Naive thymus-derived CD4-positive, alpha-beta T cell (primary cell): ENCODE measurements at regions not wholly inside any gene's neighbourhood (a gene's known extent, or its start where the extent isn't known, plus 50 kb on each side); places are given as distances from the start of the nearest gene placed in this dataset.

Experiments used
- ATAC-seq: fragments of 150-1000 bp; cut with Tn5 transposase; 2 replicates; pipeline ENCODE4 v1.10.0; 2021; ENCODE audit warnings: mild to moderate bottlenecking, moderate library complexity
- CTCF ChIA-PET: fragments of 350-600 bp; sonication (Branson Sonifier 250); formaldehyde crosslinking; loops from one replicate; lab custom pipeline; 2021; ENCODE audit warnings: antibody characterized with exemption; lab: Charles Lee
- POLR2A ChIA-PET: fragments of 350-600 bp; sonication (Branson Sonifier 250); formaldehyde crosslinking; loops from one replicate; lab custom pipeline; 2021; ENCODE audit warnings: antibody characterized with exemption, inconsistent platforms; lab: Charles Lee
- DNase-seq, 9 donors: peaks; one replicate each; pipeline versions ENCODE4 v3.0.0 to v3.0.0-alpha.2; 2020 to 2022; ENCODE audit warnings: mixed read lengths in 1 of 9
- H3K27ac ChIP-seq: one replicate; pipeline ENCODE4 v1.7.0; 2013; ENCODE audit warnings: mild to moderate bottlenecking, low read depth, low read length, moderate library complexity
- H3K27me3 ChIP-seq, 2 donors: one replicate each; pipeline ENCODE4 v1.7.0; 2013; ENCODE audit warnings: low read length in 2 of 2, mild to moderate bottlenecking in 2 of 2, moderate library complexity in 2 of 2; ENCODE audit not compliant: control insufficient read depth in 2 of 2, insufficient read depth in 2 of 2
- H3K36me3 ChIP-seq, 3 experiments: 1 replicate in 2 of 3; 2 replicates in 1 of 3; pipeline ENCODE4 v1.7.0; 2013; ENCODE audit warnings: low read length in 3 of 3, mild to moderate bottlenecking in 3 of 3, moderate library complexity in 1 of 3; ENCODE audit not compliant: insufficient read depth in 3 of 3, control insufficient read depth in 2 of 3
- H3K4me1 ChIP-seq, 2 donors: one replicate each; pipeline ENCODE4 v1.7.0; 2013; ENCODE audit warnings: low read length in 2 of 2, mild to moderate bottlenecking in 2 of 2, moderate library complexity in 1 of 2; ENCODE audit not compliant: control insufficient read depth in 2 of 2, insufficient read depth in 2 of 2
- H3K4me3 ChIP-seq: 2 replicates; pipeline ENCODE4 v1.7.0; 2013; ENCODE audit warnings: mild to moderate bottlenecking, low read length
- H3K9me3 ChIP-seq, 3 experiments: 1 replicate in 2 of 3; 2 replicates in 1 of 3; pipeline ENCODE4 v1.7.0; 2013; ENCODE audit warnings: low read length in 3 of 3; ENCODE audit not compliant: control insufficient read depth in 2 of 3
- H3K27ac Mint-ChIP-seq, 9 donors: one replicate each; pipeline ENCODE4 v1.8.0; 2020 to 2022; ENCODE audit warnings: mixed read lengths in 9 of 9, mild to moderate bottlenecking in 8 of 9, moderate library complexity in 5 of 9, inconsistent platforms in 2 of 9
- H3K27me3 Mint-ChIP-seq, 5 donors: one replicate each; pipeline ENCODE4 v1.8.0; 2021 to 2022; ENCODE audit warnings: mixed read lengths in 5 of 5, mild to moderate bottlenecking in 1 of 5
- H3K36me3 Mint-ChIP-seq, 5 donors: one replicate each; pipeline ENCODE4 v1.8.0; 2020 to 2022; ENCODE audit warnings: mixed read lengths in 5 of 5, mild to moderate bottlenecking in 3 of 5, inconsistent platforms in 1 of 5
- H3K4me1 Mint-ChIP-seq, 7 donors: one replicate each; pipeline ENCODE4 v1.8.0; 2020 to 2022; ENCODE audit warnings: mixed read lengths in 7 of 7, mild to moderate bottlenecking in 3 of 7, inconsistent platforms in 1 of 7
- H3K4me3 Mint-ChIP-seq, 10 donors: one replicate each; pipeline ENCODE4 v1.8.0; 2020 to 2022; ENCODE audit warnings: mild to moderate bottlenecking in 10 of 10, mixed read lengths in 10 of 10, moderate library complexity in 6 of 10, inconsistent platforms in 2 of 10
- H3K9me3 Mint-ChIP-seq, 11 donors: one replicate each; pipeline ENCODE4 v1.8.0; 2020 to 2022; ENCODE audit warnings: mixed read lengths in 11 of 11, mild to moderate bottlenecking in 4 of 11, inconsistent platforms in 1 of 11, moderate library complexity in 1 of 11
- intact Hi-C, 2 donors: fragments of 100-400 bp; cut with micrococcal nuclease; formaldehyde crosslinking; loops; one replicate each; pipeline ENCODE4 v1.15.1; 2023

DNA sequence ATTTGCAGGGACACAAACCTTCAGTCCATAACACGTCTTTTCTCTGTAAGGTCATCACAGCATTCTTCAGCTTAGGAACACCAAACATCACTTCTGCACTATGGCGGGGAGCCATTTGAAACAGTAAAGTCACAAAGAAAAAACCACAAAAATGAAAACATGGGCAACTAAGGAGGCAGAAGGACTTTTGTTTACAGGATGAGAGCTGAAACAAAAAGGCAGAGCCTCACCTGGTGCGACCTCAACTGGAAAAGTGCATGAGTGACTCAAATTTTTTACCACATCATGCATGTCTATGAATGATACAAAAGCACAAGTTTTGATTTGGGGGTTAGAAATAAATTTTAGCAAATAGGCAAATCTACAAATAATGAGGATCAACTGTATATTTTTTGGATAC is 68.2 kb upstream of the TNFAIP3 start:
- Mint-ChIP-seq H3K27ac (peak overlapping the region; percentile 72 to 97 (median 89)), H3K27me3 (no peaks in the 10 kb centered on the region), H3K4me1 (peaks cover 37 to 75% (median 64%) of the 10 kb centered on the region in 7 donors), H3K4me3 (peak overlapping the region in 8 of 10 donors; percentile 3 to 71 (median 43)), H3K9me3 (peaks cover 0 to 5% (median 0%) of the 10 kb centered on the region in 11 donors), H3K36me3 (peaks cover 0 to 6% (median 0%) of the 10 kb centered on the region in 5 donors)
- Histone ChIP-seq H3K36me3 (no peaks in the 10 kb centered on the region), H3K27ac (peak overlapping the region; percentile 50), H3K27me3 (no peaks in the 10 kb centered on the region), H3K4me3 (no peak overlapping the region), H3K4me1 (peaks cover 21 to 44% of the 10 kb centered on the region in 2 donors), H3K9me3 (no peaks in the 10 kb centered on the region)
- DNase-seq, result peak in 7 of 9 donors; percentile 33 to 60 (median 44)
- intact Hi-C loops, result loop anchor here (1.0 to 10.0 kb wide), 5 partner anchors 82 to 308 kb away; partner anchors contain the start of gene PERP (in 1 of the 2)
- ChIA-PET CTCF (interaction anchor here (0.9 to 6.3 kb wide), 22 partner anchors 9 to 208 kb away, joined by 3 to 74 read pairs (median 10); partner anchors contain the start of gene TNFAIP3), POLR2A (interaction anchor here (1.0 to 6.3 kb wide), 13 partner anchors 12 to 176 kb away, joined by 3 to 89 read pairs (median 5); partner anchors contain the start of gene TNFAIP3)
- peak; percentile 38 for ATAC-seq

GRCh38 chr6:137799950-137800568 is 67.0 kb upstream of the TNFAIP3 start:
- no peaks in the 10 kb centered on the region for H3K36me3 ChIP-seq
- H3K4me3 ChIP-seq, result no peak overlapping the region
- no peaks in the 10 kb centered on the region for H3K9me3 ChIP-seq
- H3K36me3 Mint-ChIP-seq, result peaks cover 0 to 8% (median 0%) of the 10 kb centered on the region in 5 donors
- peaks cover 0 to 5% (median 0%) of the 10 kb centered on the region in 11 donors for H3K9me3 Mint-ChIP-seq
- peak in 7 of 9 donors; percentile 75 to 87 (median 81) for DNase-seq
- H3K27me3 Mint-ChIP-seq, result no peaks in the 10 kb centered on the region
- peak overlapping the region in 9 of 10 donors; percentile 0 to 71 (median 49) for H3K4me3 Mint-ChIP-seq
- peak; percentile 91 for ATAC-seq
- POLR2A ChIA-PET, result interaction anchor here (0.5 to 6.3 kb wide), 18 partner anchors 9 to 175 kb away, joined by 3 to 89 read pairs (median 5); partner anchors contain the start of gene TNFAIP3
- H3K4me1 ChIP-seq, result peaks cover 15 to 47% of the 10 kb centered on the region in 2 donors
- peaks cover 27 to 72% (median 64%) of the 10 kb centered on the region in 7 donors for H3K4me1 Mint-ChIP-seq
- H3K27ac Mint-ChIP-seq, result peak overlapping the region; percentile 70 to 97 (median 89)
- peak overlapping the region; percentile 50 for H3K27ac ChIP-seq
- CTCF ChIA-PET, result interaction anchor here (0.6 to 6.3 kb wide), 32 partner anchors 8 to 204 kb away, joined by 3 to 74 read pairs (median 5); partner anchors contain the start of gene TNFAIP3
- no peaks in the 10 kb centered on the region for H3K27me3 ChIP-seq
- intact Hi-C loops, result loop anchor here (1.0 to 10.0 kb wide), 11 partner anchors 11 to 307 kb away; partner anchors contain the start of genes PERP (in 2 of the 2) and TNFAIP3 (in 2 of the 2)

GRCh38 chr6:137800762-137801161 is 66.3 kb upstream of the TNFAIP3 start:
- Histone ChIP-seq H3K27me3 (no peaks in the 10 kb centered on the region), H3K4me3 (no peak overlapping the region), H3K9me3 (no peaks in the 10 kb centered on the region), H3K4me1 (peaks cover 15 to 49% of the 10 kb centered on the region in 2 donors), H3K36me3 (no peaks in the 10 kb centered on the region), H3K27ac (peak overlapping the region; percentile 50)
- Mint-ChIP-seq H3K27me3 (no peaks in the 10 kb centered on the region), H3K27ac (peak overlapping the region; percentile 70 to 97 (median 89)), H3K4me3 (peak overlapping the region in 6 of 10 donors; percentile 11 to 59 (median 34)), H3K9me3 (peaks cover 0 to 5% (median 0%) of the 10 kb centered on the region in 11 donors), H3K4me1 (peaks cover 25 to 72% (median 64%) of the 10 kb centered on the region in 7 donors), H3K36me3 (peaks cover 0 to 8% (median 0%) of the 10 kb centered on the region in 5 donors)
- DNase-seq (no peak), ATAC-seq (no peak)
- ChIA-PET POLR2A (interaction anchor here (0.9 to 6.3 kb wide), 2 partner anchors 25 to 66 kb away, joined by 3 to 89 read pairs; partner anchors contain the start of gene TNFAIP3), CTCF (interaction anchor here (0.5 to 6.3 kb wide), 7 partner anchors 15 to 145 kb away, joined by 3 to 74 read pairs (median 14); partner anchors contain the start of gene TNFAIP3)
- intact Hi-C loops, result loop anchor here (1.0 to 5.0 kb wide), 7 partner anchors 11 to 307 kb away; partner anchors contain the start of genes TNFAIP3 (in 2 of the 2) and PERP (in 1 of the 2)

DNA sequence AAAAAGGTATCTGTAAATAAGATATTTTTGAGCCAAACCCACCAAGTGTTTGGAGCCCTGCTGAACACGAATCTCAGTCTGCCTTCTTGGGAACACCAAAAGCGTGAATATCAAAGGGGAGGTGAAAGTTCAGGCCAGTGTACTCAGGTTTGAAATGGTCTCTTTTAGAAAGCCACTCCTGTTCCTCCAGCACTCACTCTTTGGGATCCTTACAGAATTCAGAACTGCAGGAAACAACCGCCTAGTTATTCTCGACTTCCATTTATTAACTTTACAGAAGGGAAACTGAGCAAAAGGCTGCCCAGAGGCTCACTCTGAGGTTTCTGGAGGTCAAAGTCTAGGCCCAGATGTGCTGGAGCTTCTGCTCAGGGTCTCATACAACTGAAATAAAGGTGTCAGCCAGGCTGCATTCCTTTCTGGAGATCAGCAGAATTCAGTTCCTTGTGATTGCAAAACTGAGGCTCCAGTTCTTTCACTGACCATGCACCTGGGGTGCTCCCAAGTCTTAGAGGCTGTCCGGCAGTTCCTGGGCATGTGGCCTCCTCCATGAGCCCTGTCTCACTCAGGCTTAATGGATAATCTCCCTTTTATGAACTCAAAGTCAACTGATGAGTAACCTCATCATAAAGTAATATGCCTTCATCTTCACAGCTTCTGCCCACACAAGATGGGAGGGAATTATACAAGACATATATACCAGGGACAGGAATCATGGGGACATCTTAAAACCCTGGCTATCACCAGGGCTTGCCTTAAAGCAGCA is 65.5 kb upstream of the TNFAIP3 start:
- H3K4me1 Mint-ChIP-seq, result peaks cover 25 to 76% (median 68%) of the 10 kb centered on the region in 7 donors
- H3K27me3 ChIP-seq, result no peaks in the 10 kb centered on the region
- H3K36me3 Mint-ChIP-seq, result peaks cover 0 to 11% (median 0%) of the 10 kb centered on the region in 5 donors

DNA sequence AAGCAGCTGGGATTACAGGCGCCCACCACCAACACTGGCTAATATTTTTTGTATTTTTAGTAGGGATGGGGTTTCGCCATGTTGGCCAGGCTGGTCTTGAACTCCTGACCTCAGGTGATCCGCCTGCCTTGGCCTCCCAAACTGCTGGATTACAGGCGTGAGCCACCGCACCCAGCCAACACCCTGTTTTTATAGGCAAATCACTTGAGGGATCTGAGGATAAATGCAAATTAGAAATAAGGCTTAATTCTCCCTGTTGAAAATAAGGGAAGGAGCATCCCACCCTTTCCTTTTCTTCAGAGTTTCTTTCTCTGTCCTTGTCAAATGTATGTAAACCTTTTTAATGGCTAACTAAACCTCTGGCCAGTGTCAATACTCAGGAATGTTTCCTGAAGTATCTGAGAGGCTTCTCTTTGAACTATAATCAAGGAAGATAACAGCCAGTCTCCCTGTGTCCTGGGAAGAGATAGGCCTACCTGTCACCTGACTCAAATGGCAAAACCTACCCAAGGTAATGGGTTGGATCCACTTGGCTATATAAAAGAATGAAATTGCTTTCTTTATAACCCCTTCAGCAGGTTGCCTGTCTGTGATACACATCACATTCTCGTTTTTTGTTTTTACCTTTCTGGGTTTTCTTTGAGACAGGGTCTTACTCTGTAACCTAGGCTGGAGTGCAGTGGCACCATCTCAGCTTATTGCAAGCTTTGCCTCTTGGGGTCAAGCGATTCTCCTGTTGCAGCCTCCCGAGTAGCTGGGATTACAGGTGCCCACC is 64.5 kb upstream of the TNFAIP3 start:
- peaks cover 15 to 49% of the 10 kb centered on the region in 2 donors for H3K4me1 ChIP-seq
- Mint-ChIP-seq H3K4me1 (peaks cover 25 to 83% (median 70%) of the 10 kb centered on the region in 7 donors), H3K36me3 (peaks cover 0 to 14% (median 3%) of the 10 kb centered on the region in 5 donors), H3K27me3 (no peaks in the 10 kb centered on the region), H3K4me3 (no peak overlapping the region), H3K27ac (peak overlapping the region in 3 of 9 donors; percentile 48 to 83 (median 61)), H3K9me3 (peaks cover 0 to 7% (median 0%) of the 10 kb centered on the region in 11 donors)
- H3K4me3 ChIP-seq, result no peak overlapping the region
- H3K27me3 ChIP-seq, result no peaks in the 10 kb centered on the region
- no peak for DNase-seq
- no peaks in the 10 kb centered on the region for H3K9me3 ChIP-seq
- H3K36me3 ChIP-seq, result no peaks in the 10 kb centered on the region
- POLR2A ChIA-PET, result interaction anchor here (0.8 to 6.3 kb wide), 5 partner anchors 8 to 145 kb away, joined by 3 to 89 read pairs (median 6); partner anchors contain the start of gene TNFAIP3
- CTCF ChIA-PET, result interaction anchor here (0.7 to 1.7 kb wide), 4 partner anchors 21 to 85 kb away, joined by 3 to 4 read pairs (median 4); no protein-coding TSS in a partner anchor
- no peak for ATAC-seq
- intact Hi-C loops, result loop anchor here in 1 of 2 donors (5.0 kb wide), 1 partner anchor 305 kb away; the partner anchor contains the start of gene PERP
- H3K27ac ChIP-seq, result no peak overlapping the region

More for the DNA sequence above, 65.5 kb upstream of the TNFAIP3 start:
- ChIA-PET POLR2A (interaction anchor here (0.6 to 6.3 kb wide), 6 partner anchors 9 to 146 kb away, joined by 3 to 89 read pairs (median 4); partner anchors contain the start of gene TNFAIP3), CTCF (interaction anchor here (0.5 to 6.3 kb wide), 4 partner anchors 14 to 138 kb away, joined by 3 to 74 read pairs (median 9); partner anchors contain the start of gene TNFAIP3)
- H3K27ac ChIP-seq, result no peak overlapping the region
- H3K27me3 Mint-ChIP-seq, result no peaks in the 10 kb centered on the region
- H3K4me3 ChIP-seq, result no peak overlapping the region
- no peak overlapping the region for H3K4me3 Mint-ChIP-seq
- H3K27ac Mint-ChIP-seq, result peak overlapping the region in 6 of 9 donors; percentile 88 to 97 (median 95)
- peaks cover 15 to 49% of the 10 kb centered on the region in 2 donors for H3K4me1 ChIP-seq
- H3K36me3 ChIP-seq, result no peaks in the 10 kb centered on the region
- no peaks in the 10 kb centered on the region for H3K9me3 ChIP-seq
- ATAC-seq (no peak), DNase-seq (no peak)
- peaks cover 0 to 5% (median 0%) of the 10 kb centered on the region in 11 donors for H3K9me3 Mint-ChIP-seq
- intact Hi-C loops, result loop anchor here in 1 of 2 donors (5.0 kb wide), 1 partner anchor 306 kb away; the partner anchor contains the start of gene PERP
